Common myeloid progenitor, CD34-positive (primary cell): ENCODE measurements at regions not wholly inside any gene's neighbourhood (a gene's known extent, or its start where the extent isn't known, plus 50 kb on each side); places are given as distances from the start of the nearest gene placed in this dataset.
"Not testable (repeated sequence)": the region's sequence is repeated elsewhere in the genome, so short reads cannot be mapped to it uniquely, and the experiment has no call there.

ENCODE experiments used
- CTCF ChIA-PET: fragments of 350-600 bp; sonication (Branson Sonifier 250); formaldehyde crosslinking; loops from one replicate; lab custom pipeline; 2021; ENCODE audit warnings: antibody characterized with exemption; lab: Charles Lee
- POLR2A ChIA-PET: fragments of 350-600 bp; sonication (Branson Sonifier 250); formaldehyde crosslinking; loops from one replicate; lab custom pipeline; 2021; ENCODE audit warnings: antibody characterized with exemption; lab: Charles Lee
- DNase-seq, 3 donors: peaks; one replicate each; pipeline versions ENCODE4 v3.0.0 to v3.0.0-alpha.2; 2013
- H3K27ac ChIP-seq, 2 experiments: 1 replicate in 1 of 2; 2 replicates in 1 of 2; pipeline ENCODE4 v1.7.0; 2013; ENCODE audit warnings: inconsistent platforms in 2 of 2, low read length in 2 of 2, mild to moderate bottlenecking in 2 of 2, low read depth in 1 of 2, moderate library complexity in 1 of 2; ENCODE audit not compliant: severe bottlenecking in 2 of 2, insufficient read depth in 1 of 2, poor library complexity in 1 of 2
- H3K27me3 ChIP-seq, 5 experiments: replicated peaks in 2 of 5; 1 replicate in 3 of 5; 2 replicates in 2 of 5; pipeline versions ENCODE4 v1.6.1 to v1.7.0; 2013; ENCODE audit warnings: low read length in 4 of 5, mild to moderate bottlenecking in 2 of 5, moderate library complexity in 2 of 5, inconsistent platforms in 1 of 5; ENCODE audit not compliant: insufficient read depth in 5 of 5, control insufficient read depth in 4 of 5
- H3K36me3 ChIP-seq, 4 experiments: 1 replicate in 2 of 4; 2 replicates in 2 of 4; pipeline versions ENCODE4 v1.6.1 to v1.7.0; 2013; ENCODE audit warnings: low read length in 3 of 4, control low read depth in 1 of 4, mild to moderate bottlenecking in 1 of 4; ENCODE audit not compliant: control insufficient read depth in 4 of 4, insufficient read depth in 4 of 4
- H3K4me1 ChIP-seq, 4 experiments: 1 replicate in 3 of 4; 2 replicates in 1 of 4; pipeline versions ENCODE4 v1.6.1 to v1.7.1; 2013; ENCODE audit warnings: low read length in 3 of 4, mild to moderate bottlenecking in 3 of 4, control low read depth in 1 of 4, inconsistent platforms in 1 of 4, moderate library complexity in 1 of 4; ENCODE audit not compliant: control insufficient read depth in 4 of 4, insufficient read depth in 4 of 4; ENCODE audit errors: control extremely low read depth in 1 of 4
- H3K4me3 ChIP-seq, 7 experiments: 1 replicate in 4 of 7; 2 replicates in 3 of 7; pipeline versions ENCODE4 v1.5.1 to v1.7.0; 2013; ENCODE audit warnings: mild to moderate bottlenecking in 7 of 7, low read length in 6 of 7, moderate library complexity in 6 of 7, inconsistent platforms in 2 of 7, low read depth in 2 of 7, control low read depth in 1 of 7; ENCODE audit not compliant: insufficient read depth in 4 of 7, control insufficient read depth in 1 of 7; ENCODE audit errors: extremely low read depth in 1 of 7
- H3K9me3 ChIP-seq, 5 experiments: 1 replicate in 4 of 5; 2 replicates in 1 of 5; pipeline versions ENCODE4 v1.6.1 to v1.7.1; 2013; ENCODE audit warnings: low read length in 4 of 5, mild to moderate bottlenecking in 2 of 5, inconsistent platforms in 1 of 5, low read depth in 1 of 5, moderate library complexity in 1 of 5; ENCODE audit not compliant: control insufficient read depth in 4 of 5, insufficient read depth in 2 of 5; ENCODE audit errors: control extremely low read depth in 1 of 5
- WGBS: methylation state at CpG from one replicate; pipeline ENCODE4 v1.1.5; 2013; ENCODE audit not compliant: insufficient coverage; 5-methylcytosine and 5-hydroxymethylcytosine counted together

DNA sequence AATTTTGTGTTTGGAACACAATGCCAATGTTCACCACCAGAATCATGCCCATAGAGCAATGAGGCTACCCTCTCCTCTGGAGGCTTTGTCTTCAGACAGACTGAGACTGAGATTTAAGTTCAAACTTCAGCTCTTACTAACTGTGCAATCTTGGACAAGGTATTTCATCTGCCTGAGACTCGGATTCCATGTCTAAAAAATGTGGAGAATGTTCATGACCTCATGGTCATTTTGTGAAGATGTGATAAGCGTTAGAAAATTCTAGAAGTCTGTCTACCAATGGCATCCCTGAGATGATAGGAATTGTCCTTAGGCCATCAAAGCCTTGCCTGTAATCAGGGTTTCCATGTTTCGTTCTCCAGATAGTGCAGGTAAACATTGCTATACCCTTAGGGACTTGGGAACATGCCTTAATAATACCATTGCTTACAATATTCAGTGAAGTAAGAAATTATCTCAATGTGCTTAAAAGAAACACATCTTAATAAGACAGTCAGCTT lies 388.2 kb upstream of the MAF start:
- no peaks in the 10 kb centered on the region for H3K9me3 ChIP-seq
- 100% methylated on average over 2 of the region's 3 CpGs for WGBS
- H3K4me3 ChIP-seq: no peak overlapping the region
- no peak for DNase-seq
- no peaks in the 10 kb centered on the region for H3K36me3 ChIP-seq
- ChIA-PET CTCF (interaction anchor here (1.2 kb wide), 1 partner anchor 10 kb away, joined by 3 read pairs; no protein-coding TSS in a partner anchor), POLR2A (no interaction called here)
- no peak overlapping the region for H3K27ac ChIP-seq
- H3K4me1 ChIP-seq: peaks cover 0 to 10% (median 3%) of the 10 kb centered on the region in 4 experiments
- H3K27me3 ChIP-seq: no peaks in the 10 kb centered on the region

DNA sequence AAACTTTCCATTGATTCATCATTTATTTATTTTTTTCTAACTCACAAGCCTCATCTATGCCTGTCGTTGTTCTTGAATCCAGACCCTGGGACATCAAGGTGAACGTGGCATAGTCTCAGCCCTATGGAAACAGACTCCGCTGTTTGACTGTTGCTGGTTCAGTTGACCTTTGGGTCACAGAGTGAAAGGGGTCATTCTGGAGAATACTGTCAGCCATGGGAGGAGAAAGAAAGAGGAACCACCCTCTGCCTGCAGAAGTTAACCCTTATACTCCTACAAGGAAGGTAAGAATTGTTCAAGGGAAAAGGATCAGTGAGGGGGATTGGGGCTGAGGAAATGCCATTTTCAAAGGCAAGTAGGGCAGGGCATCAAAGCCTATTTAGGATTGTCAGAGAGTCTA lies 387.6 kb upstream of the MAF start:
- 100% methylated on average over 3 of the region's 3 CpGs for WGBS
- POLR2A ChIA-PET: no interaction called here
- no peak overlapping the region for H3K27ac ChIP-seq
- no peaks in the 10 kb centered on the region for H3K36me3 ChIP-seq
- no peaks in the 10 kb centered on the region for H3K27me3 ChIP-seq
- no peaks in the 10 kb centered on the region for H3K9me3 ChIP-seq
- H3K4me1 ChIP-seq: peaks cover 0 to 10% (median 3%) of the 10 kb centered on the region in 4 experiments
- H3K4me3 ChIP-seq: no peak overlapping the region
- no peak for DNase-seq
- CTCF ChIA-PET: no interaction called here

DNA sequence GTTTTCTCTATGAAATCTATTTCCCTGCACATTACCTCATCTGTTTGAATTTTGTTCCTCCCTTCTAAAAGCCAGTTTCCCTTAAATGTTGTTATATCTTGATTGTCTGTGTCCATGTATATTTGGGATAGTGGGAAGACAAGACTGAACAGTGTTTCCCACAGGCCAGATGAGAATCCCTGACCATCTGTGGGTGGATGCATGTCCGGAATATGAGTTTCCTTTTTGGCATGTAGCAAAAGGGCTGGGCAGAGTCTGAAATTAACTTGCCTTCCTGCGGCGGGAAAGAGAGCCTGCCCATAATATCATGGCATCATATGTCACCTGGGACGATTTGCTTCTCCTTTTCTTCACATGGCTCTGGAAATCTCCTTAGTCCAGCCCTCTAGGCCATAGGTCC lies 385.8 kb upstream of the MAF start:
- ChIA-PET CTCF (no interaction called here), POLR2A (interaction anchor here (0.6 kb wide), 1 partner anchor 42 kb away, joined by 3 read pairs; no protein-coding TSS in a partner anchor)
- Histone ChIP-seq H3K36me3 (no peaks in the 10 kb centered on the region), H3K9me3 (no peaks in the 10 kb centered on the region), H3K4me1 (peaks cover 0 to 10% (median 3%) of the 10 kb centered on the region in 4 experiments), H3K27ac (no peak overlapping the region), H3K4me3 (no peak overlapping the region), H3K27me3 (no peaks in the 10 kb centered on the region)
- no peak for DNase-seq
- 95% methylated on average over 3 of the region's 4 CpGs for WGBS

DNA sequence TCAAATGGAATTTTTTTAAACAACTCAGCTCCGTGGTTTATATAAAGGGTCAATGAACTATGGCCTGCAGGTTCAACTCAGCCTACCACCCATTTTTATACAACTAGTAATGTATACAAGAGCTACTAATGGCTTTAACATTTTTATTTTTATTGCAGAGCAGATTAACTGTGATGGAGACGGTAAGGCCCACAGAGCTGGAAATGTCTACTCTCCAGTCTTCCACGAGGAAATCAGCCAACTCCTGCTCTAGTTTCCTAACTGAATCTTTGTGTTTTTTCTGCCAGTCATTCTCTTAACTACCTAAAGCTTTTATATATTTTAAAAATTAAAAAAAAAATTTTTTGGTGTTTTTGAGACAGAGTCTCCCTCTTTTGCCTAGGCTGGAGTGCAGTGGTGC lies 385.1 kb upstream of the MAF start:
- WGBS: 100% methylated on average over 1 of the region's 3 CpGs
- CTCF ChIA-PET: no interaction called here
- Histone ChIP-seq H3K9me3 (no peaks in the 10 kb centered on the region), H3K27me3 (no peaks in the 10 kb centered on the region), H3K4me1 (peaks cover 0 to 10% (median 3%) of the 10 kb centered on the region in 4 experiments), H3K36me3 (no peaks in the 10 kb centered on the region), H3K27ac (no peak overlapping the region), H3K4me3 (no peak overlapping the region)
- POLR2A ChIA-PET: interaction anchor here (0.6 kb wide), 1 partner anchor 41 kb away, joined by 3 read pairs; no protein-coding TSS in a partner anchor
- DNase-seq: no peak

DNA sequence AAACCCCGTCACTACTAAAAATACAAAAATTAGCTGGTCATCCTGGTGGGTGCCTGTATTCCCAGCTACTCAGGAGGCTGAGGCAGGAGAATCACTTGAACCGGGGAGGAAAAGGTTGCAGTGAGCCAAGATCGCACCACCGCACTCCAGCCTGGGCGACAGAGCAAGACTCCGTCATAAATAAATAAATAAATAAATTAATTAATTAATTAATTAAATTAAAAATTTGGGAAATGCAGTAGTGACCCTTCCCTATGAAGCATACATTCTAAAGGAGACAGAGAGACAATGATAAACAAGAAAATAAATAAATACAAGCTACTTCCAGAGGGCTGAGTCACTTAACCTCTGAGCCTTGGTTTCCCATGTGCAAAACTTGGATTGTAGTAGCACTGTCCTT lies 383.6 kb upstream of the MAF start:
- H3K9me3 ChIP-seq, H3K4me1 ChIP-seq, DNase-seq, H3K27me3 ChIP-seq, H3K36me3 ChIP-seq, POLR2A ChIA-PET, H3K4me3 ChIP-seq, CTCF ChIA-PET, H3K27ac ChIP-seq: not testable (repeated sequence)
- WGBS: 100% methylated on average over 1 of the region's 6 CpGs

DNA sequence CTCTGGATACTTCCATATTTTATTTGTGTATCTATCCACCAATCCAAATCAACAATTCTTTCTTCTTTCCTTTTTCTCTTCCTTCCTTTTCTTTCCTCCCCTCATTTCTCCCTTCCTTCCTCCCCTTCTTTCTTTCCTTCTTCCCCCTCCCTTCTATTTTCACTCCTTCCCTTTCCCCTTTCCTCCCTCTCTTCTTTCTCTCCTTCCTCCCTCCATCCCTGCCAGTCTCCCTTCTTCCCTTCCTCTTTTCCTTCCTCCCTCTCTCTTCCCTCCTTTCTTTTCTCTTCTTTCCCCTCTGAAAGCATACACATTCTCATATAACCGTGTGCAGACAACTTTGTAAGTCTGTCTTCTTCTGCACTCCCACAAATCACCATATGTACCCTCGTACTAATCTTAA lies 382.3 kb upstream of the MAF start:
- ChIA-PET POLR2A (no interaction called here), CTCF (no interaction called here)
- Histone ChIP-seq H3K9me3 (no peaks in the 10 kb centered on the region), H3K4me1 (no peaks in the 10 kb centered on the region), H3K27ac (no peak overlapping the region), H3K4me3 (no peak overlapping the region), H3K36me3 (no peaks in the 10 kb centered on the region), H3K27me3 (no peaks in the 10 kb centered on the region)
- no peak for DNase-seq
- no CpG with 5 or more reads among the region's 2 CpGs for WGBS

DNA sequence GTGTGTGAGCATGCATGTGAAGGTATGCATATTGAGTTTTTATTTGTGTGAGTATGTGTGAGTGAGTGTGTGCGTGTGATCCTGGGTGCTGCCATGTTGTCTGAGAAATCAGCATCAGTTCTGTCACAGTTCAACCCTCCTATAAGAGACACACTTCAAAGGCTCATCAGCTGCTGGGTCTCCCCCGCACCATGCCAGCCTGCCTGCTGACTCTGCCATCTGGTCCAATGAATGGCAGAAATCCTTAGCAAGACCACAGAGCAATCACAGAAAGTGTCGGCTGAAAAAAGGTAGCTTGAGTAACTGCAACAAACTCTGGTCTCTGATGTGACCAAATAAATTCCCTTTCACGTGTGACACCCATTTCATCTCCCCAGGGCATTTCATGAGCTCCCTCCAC lies 381.8 kb upstream of the MAF start:
- no peak for DNase-seq
- ChIA-PET POLR2A (no interaction called here), CTCF (no interaction called here)
- Histone ChIP-seq H3K36me3 (no peaks in the 10 kb centered on the region), H3K27ac (no peak overlapping the region), H3K27me3 (no peaks in the 10 kb centered on the region), H3K4me3 (no peak overlapping the region), H3K9me3 (no peaks in the 10 kb centered on the region), H3K4me1 (no peaks in the 10 kb centered on the region)
- WGBS: 94% methylated on average over 2 of the region's 4 CpGs
